Trophoblast cell (in vitro differentiated cells and primary cell): ENCODE measurements at regions not wholly inside any gene's neighbourhood (a gene's known extent, or its start where the extent isn't known, plus 50 kb on each side); places are given as distances from the start of the nearest gene placed in this dataset.
"Not testable (repeated sequence)": the region's sequence is repeated elsewhere in the genome, so short reads cannot be mapped to it uniquely, and the experiment has no call there.

Experiments used
- DNase-seq, 2 donors: peaks; one replicate each; pipeline ENCODE4 v3.0.0-alpha.2; 2016
- H2AFZ ChIP-seq: 2 replicates; pipeline ENCODE4 v1.6.1; 2013; ENCODE audit warnings: low read length, moderate library complexity, mild to moderate bottlenecking; ENCODE audit not compliant: insufficient read depth, poor library complexity
- H2AK5ac ChIP-seq: 2 replicates; pipeline ENCODE4 v1.6.1; 2013; ENCODE audit warnings: mild to moderate bottlenecking, low read length
- H2BK120ac ChIP-seq: 2 replicates; pipeline ENCODE4 v1.6.1; 2013; ENCODE audit warnings: low read length, mild to moderate bottlenecking, moderate library complexity; ENCODE audit not compliant: insufficient read depth, poor library complexity
- H2BK12ac ChIP-seq: 2 replicates; pipeline ENCODE4 v1.6.1; 2013; ENCODE audit warnings: mild to moderate bottlenecking, low read length, moderate library complexity
- H2BK5ac ChIP-seq: 2 replicates; pipeline ENCODE4 v1.6.1; 2013; ENCODE audit warnings: low read length, low read depth, moderate library complexity, mild to moderate bottlenecking; ENCODE audit not compliant: poor library complexity
- H3K14ac ChIP-seq: 2 replicates; pipeline ENCODE4 v1.6.1; 2013; ENCODE audit warnings: mild to moderate bottlenecking, low read length
- H3K18ac ChIP-seq: 2 replicates; pipeline ENCODE4 v1.6.1; 2013; ENCODE audit warnings: mild to moderate bottlenecking, low read length
- H3K23ac ChIP-seq: 2 replicates; pipeline ENCODE4 v1.6.1; 2013; ENCODE audit warnings: low read length
- H3K27ac ChIP-seq: 2 replicates; pipeline ENCODE4 v1.5.1; 2013; ENCODE audit warnings: low read depth, mild to moderate bottlenecking, inconsistent platforms, low read length, moderate library complexity
- H3K27me3 ChIP-seq: 2 replicates; pipeline ENCODE4 v1.6.1; 2013; ENCODE audit warnings: inconsistent platforms, mild to moderate bottlenecking, low read length, moderate library complexity; ENCODE audit not compliant: insufficient read depth
- H3K36me3 ChIP-seq, 2 experiments: 1 replicate in 1 of 2; 2 replicates in 1 of 2; pipeline ENCODE4 v1.6.1; 2013; ENCODE audit warnings: low read length in 2 of 2, mild to moderate bottlenecking in 2 of 2, moderate library complexity in 1 of 2; ENCODE audit not compliant: insufficient read depth in 2 of 2, control insufficient read depth in 1 of 2
- H3K4ac ChIP-seq: 2 replicates; pipeline ENCODE4 v1.6.1; 2013; ENCODE audit warnings: low read depth, mild to moderate bottlenecking, low read length, moderate library complexity
- H3K4me1 ChIP-seq, 2 experiments: 1 replicate in 1 of 2; 2 replicates in 1 of 2; pipeline ENCODE4 v1.6.1; 2013; ENCODE audit warnings: low read length in 2 of 2, mild to moderate bottlenecking in 2 of 2, moderate library complexity in 1 of 2; ENCODE audit not compliant: insufficient read depth in 2 of 2, control insufficient read depth in 1 of 2
- H3K4me2 ChIP-seq: 2 replicates; pipeline ENCODE4 v1.6.1; 2013; ENCODE audit warnings: inconsistent platforms, mild to moderate bottlenecking, low read length, moderate library complexity
- H3K4me3 ChIP-seq: 2 replicates; pipeline ENCODE4 v1.5.1; 2013; ENCODE audit warnings: mild to moderate bottlenecking, low read depth, low read length, inconsistent platforms
- H3K79me1 ChIP-seq: one replicate; pipeline ENCODE4 v1.6.1; 2013; ENCODE audit warnings: low read length
- H3K79me2 ChIP-seq: 2 replicates; pipeline ENCODE4 v1.6.1; 2013; ENCODE audit warnings: low read length, mild to moderate bottlenecking; ENCODE audit not compliant: control insufficient read depth, insufficient read depth, poor library complexity
- H3K9ac ChIP-seq: 2 replicates; pipeline ENCODE4 v1.6.1; 2013; ENCODE audit warnings: mild to moderate bottlenecking, low read length
- H3K9me3 ChIP-seq: 2 replicates; pipeline ENCODE4 v1.6.1; 2013; ENCODE audit warnings: low read depth, mild to moderate bottlenecking, control low read depth, inconsistent platforms, low read length; ENCODE audit not compliant: insufficient read depth
- H4K12ac ChIP-seq: 2 replicates; pipeline ENCODE4 v1.6.1; 2013; ENCODE audit warnings: low read depth, mild to moderate bottlenecking, low read length, moderate library complexity
- H4K8ac ChIP-seq: 2 replicates; pipeline ENCODE4 v1.6.1; 2013; ENCODE audit warnings: low read depth, mild to moderate bottlenecking, low read length, moderate library complexity
- H4K91ac ChIP-seq: one replicate; pipeline ENCODE4 v1.6.1; 2013; ENCODE audit warnings: low read depth, mild to moderate bottlenecking, low read length, moderate library complexity
- WGBS: extraction: QIAGEN DNeasy Blood & Tissue Kit; methylation state at CpG from one replicate; pipeline ENCODE4 v1.1.7; 2013; ENCODE audit warnings: missing lambda C conversion rate; ENCODE audit not compliant: insufficient read length, insufficient coverage; ENCODE audit errors: extremely low coverage; 5-methylcytosine and 5-hydroxymethylcytosine counted together

DNA sequence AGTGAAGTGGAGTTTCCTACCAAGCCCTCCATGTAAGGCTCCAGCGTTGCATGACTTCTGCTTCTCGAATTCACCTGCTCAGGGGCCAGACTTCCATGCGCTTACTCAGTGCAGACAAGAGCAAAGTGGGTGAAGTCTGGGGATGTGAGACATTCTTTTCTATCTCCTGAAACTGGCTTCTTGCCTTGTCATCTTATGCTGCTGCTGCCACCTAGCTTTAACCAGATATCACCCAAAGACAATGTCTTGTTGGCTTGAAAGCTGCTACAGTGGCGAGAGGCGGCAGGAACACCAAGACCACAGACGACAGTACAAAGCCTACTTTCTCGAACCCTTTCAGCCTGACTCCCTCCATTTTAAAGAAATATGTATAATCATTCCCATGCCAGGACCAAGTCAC is 103.6 kb upstream of the ADGRG2 start:
- no peak overlapping the region for H3K27ac ChIP-seq
- no peak overlapping the region for H3K4me2 ChIP-seq

DNA sequence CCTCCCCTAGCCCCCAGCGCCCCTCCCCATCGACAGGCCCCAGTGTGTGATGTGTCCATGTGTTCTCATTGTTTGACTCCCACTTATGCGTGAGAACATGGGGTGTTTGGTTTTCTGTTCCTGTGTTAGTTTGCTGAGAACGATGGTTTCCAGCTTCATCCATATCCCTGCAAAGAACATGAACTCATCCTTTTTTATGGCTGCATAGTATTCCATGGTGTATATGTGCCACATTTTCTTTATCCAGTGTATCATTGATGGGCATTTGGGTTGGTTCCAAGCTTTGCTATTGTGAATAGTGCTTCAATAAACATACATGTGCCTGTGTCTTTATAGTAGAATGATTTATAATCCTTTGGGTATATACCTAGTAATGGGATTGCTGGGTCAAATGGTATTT is 107.6 kb upstream of the ADGRG2 start:
- H2AFZ ChIP-seq, H2BK120ac ChIP-seq, H2BK12ac ChIP-seq, DNase-seq, H3K4ac ChIP-seq, H3K4me1 ChIP-seq, H3K14ac ChIP-seq, H3K18ac ChIP-seq, H3K9me3 ChIP-seq, H4K91ac ChIP-seq, H3K23ac ChIP-seq, H3K27me3 ChIP-seq, H4K8ac ChIP-seq, H3K4me2 ChIP-seq, H3K27ac ChIP-seq, H3K9ac ChIP-seq, H3K79me2 ChIP-seq, H3K79me1 ChIP-seq, H3K36me3 ChIP-seq, H3K4me3 ChIP-seq, H2BK5ac ChIP-seq, H2AK5ac ChIP-seq, H4K12ac ChIP-seq: not testable (repeated sequence)
- no CpG with 5 or more reads among the region's 4 CpGs for WGBS

More for the DNA sequence above, 103.6 kb upstream of the ADGRG2 start:
- Histone ChIP-seq H2AFZ (no peak overlapping the region), H3K36me3 (no peaks in the 10 kb centered on the region), H3K9me3 (no peaks in the 10 kb centered on the region), H4K91ac (no peak overlapping the region), H2BK12ac (no peak overlapping the region), H4K12ac (no peak overlapping the region), H3K4me1 (no peaks in the 10 kb centered on the region), H3K23ac (no peak overlapping the region), H3K18ac (no peak overlapping the region), H2AK5ac (no peak overlapping the region), H3K79me2 (no peaks in the 10 kb centered on the region), H4K8ac (no peak overlapping the region), H2BK120ac (no peak overlapping the region), H3K14ac (no peak overlapping the region), H3K79me1 (no peaks in the 10 kb centered on the region), H3K9ac (no peak overlapping the region), H3K4ac (no peak overlapping the region), H3K4me3 (no peak overlapping the region), H3K27me3 (no peaks in the 10 kb centered on the region), H2BK5ac (no peak overlapping the region)
- no peak for DNase-seq
- no CpG with 5 or more reads among the region's 7 CpGs for WGBS

DNA sequence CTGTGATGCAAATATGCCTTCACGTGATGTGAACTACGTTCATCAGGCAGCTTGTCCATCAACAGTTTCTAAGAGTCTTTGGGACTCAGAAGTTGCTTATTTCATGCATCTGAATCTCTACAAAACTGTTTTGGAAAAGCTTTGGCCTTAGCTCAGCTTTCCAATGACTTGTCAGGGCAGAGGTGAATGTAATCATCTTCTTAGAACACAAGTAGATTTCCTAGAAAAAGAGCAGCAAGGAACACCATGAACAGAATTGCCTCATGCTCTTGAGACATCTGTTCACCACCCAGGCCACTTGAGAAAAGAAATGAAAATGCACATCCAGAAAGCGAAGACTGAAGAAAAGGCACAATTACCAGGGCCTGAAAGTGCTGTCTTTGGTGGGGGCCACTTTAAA is 105.8 kb upstream of the PDHA1 start:
- no CpG with 5 or more reads among the region's 3 CpGs for WGBS
- Histone ChIP-seq H3K9ac (no peak overlapping the region), H2AFZ (no peak overlapping the region), H3K36me3 (no peaks in the 10 kb centered on the region), H4K8ac (no peak overlapping the region), H3K79me1 (no peaks in the 10 kb centered on the region), H3K9me3 (no peaks in the 10 kb centered on the region), H2BK5ac (no peak overlapping the region), H3K4me2 (no peak overlapping the region), H4K91ac (no peak overlapping the region), H3K4me1 (no peaks in the 10 kb centered on the region), H3K27ac (no peak overlapping the region), H3K79me2 (no peaks in the 10 kb centered on the region), H3K23ac (no peak overlapping the region), H2BK120ac (no peak overlapping the region), H3K27me3 (no peaks in the 10 kb centered on the region), H2AK5ac (no peak overlapping the region), H2BK12ac (no peak overlapping the region), H3K4ac (no peak overlapping the region), H4K12ac (no peak overlapping the region), H3K18ac (no peak overlapping the region), H3K4me3 (no peak overlapping the region), H3K14ac (no peak overlapping the region)
- no peak for DNase-seq

DNA sequence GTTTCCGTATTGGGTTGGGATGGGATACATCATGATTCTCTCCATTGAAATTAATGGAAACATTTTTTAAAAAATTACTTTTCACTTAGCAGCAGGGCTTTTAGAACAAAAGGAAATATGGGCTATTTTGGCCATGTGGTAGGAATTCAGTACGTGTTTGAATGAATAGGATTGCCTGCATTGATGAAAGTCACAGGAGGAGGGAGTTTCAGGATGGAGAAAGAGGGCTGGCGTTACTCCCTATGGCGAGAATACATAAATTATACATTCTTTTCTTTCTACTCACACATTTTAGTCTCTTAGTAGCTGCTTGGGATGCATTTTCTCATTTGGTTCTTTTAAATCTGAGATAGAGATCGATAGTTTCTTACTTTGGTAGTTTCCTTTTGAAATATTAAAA is 100.3 kb upstream of the PDHA1 start:
- H4K91ac ChIP-seq: no peak overlapping the region
- no peaks in the 10 kb centered on the region for H3K4me1 ChIP-seq
- no peak overlapping the region for H2AFZ ChIP-seq
- no peak overlapping the region for H2BK12ac ChIP-seq
- no peaks in the 10 kb centered on the region for H3K9me3 ChIP-seq
- H3K4me2 ChIP-seq: no peak overlapping the region
- H2AK5ac ChIP-seq: no peak overlapping the region
- H3K79me2 ChIP-seq: no peaks in the 10 kb centered on the region
- no peak overlapping the region for H4K8ac ChIP-seq
- no peak overlapping the region for H3K18ac ChIP-seq
- H3K36me3 ChIP-seq: no peaks in the 10 kb centered on the region
- no peak overlapping the region for H4K12ac ChIP-seq
- no peak for DNase-seq
- no peak overlapping the region for H3K23ac ChIP-seq
- no peak overlapping the region for H2BK5ac ChIP-seq
- no peak overlapping the region for H3K4ac ChIP-seq
- no peak overlapping the region for H3K4me3 ChIP-seq
- no peaks in the 10 kb centered on the region for H3K79me1 ChIP-seq
- no peaks in the 10 kb centered on the region for H3K27me3 ChIP-seq
- H2BK120ac ChIP-seq: no peak overlapping the region
- no peak overlapping the region for H3K14ac ChIP-seq
- no peak overlapping the region for H3K9ac ChIP-seq
- WGBS: no CpG with 5 or more reads among the region's 5 CpGs
- H3K27ac ChIP-seq: no peak overlapping the region
